ENCODE measurements at regions not wholly inside any gene's neighbourhood (a gene's known extent, or its start where the extent isn't known, plus 50 kb on each side); places are given as distances from the start of the nearest gene placed in this dataset.
A peak's percentile ranks its signal among the peaks of the same experiment; 100 is the strongest.

GRCh38 chr6:138663892-138664291, 109.7 kb upstream of the CCDC28A start:
- Mint-ChIP-seq H3K9me3 (ENCODE audit: low read depth) (no peaks in the 10 kb centered on the region), H3K36me3 (ENCODE audit: insufficient read depth) (no peaks in the 10 kb centered on the region), H3K4me3 (ENCODE audit: low read depth) (no peak overlapping the region), H3K27me3 (no peaks in the 10 kb centered on the region), H3K27ac (no peak overlapping the region), H3K4me1 (ENCODE audit: low read depth) (peaks cover 12% of the 10 kb centered on the region)
- no peak for TF ChIP-seq CTCF (IDR thresholded peaks at IDR 0.05; ENCODE audit: unreplicated experiment)
- DNase-seq (ENCODE audit: low spot score, unreplicated experiment) = no peak

GRCh38 chr6:138664745-138665144, 108.8 kb upstream of the CCDC28A start:
- H3K9me3 Mint-ChIP-seq (ENCODE audit: low read depth) = no peaks in the 10 kb centered on the region
- DNase-seq (ENCODE audit: low spot score, unreplicated experiment) = no peak
- H3K27ac Mint-ChIP-seq = no peak overlapping the region
- TF ChIP-seq CTCF (IDR thresholded peaks at IDR 0.05; ENCODE audit: unreplicated experiment) = no peak
- no peaks in the 10 kb centered on the region for H3K36me3 Mint-ChIP-seq (ENCODE audit: insufficient read depth)
- H3K4me1 Mint-ChIP-seq (ENCODE audit: low read depth) = peaks cover 12% of the 10 kb centered on the region
- H3K4me3 Mint-ChIP-seq (ENCODE audit: low read depth) = no peak overlapping the region
- H3K27me3 Mint-ChIP-seq = no peaks in the 10 kb centered on the region

GRCh38 chr6:138666636-138667035, 106.9 kb upstream of the CCDC28A start:
- no peak for DNase-seq (ENCODE audit: low spot score, unreplicated experiment)
- Mint-ChIP-seq H3K36me3 (ENCODE audit: insufficient read depth) (peaks cover 1% of the 10 kb centered on the region), H3K4me3 (ENCODE audit: low read depth) (no peak overlapping the region), H3K4me1 (ENCODE audit: low read depth) (peaks cover 12% of the 10 kb centered on the region), H3K9me3 (ENCODE audit: low read depth) (no peaks in the 10 kb centered on the region), H3K27me3 (no peaks in the 10 kb centered on the region), H3K27ac (no peak overlapping the region)
- TF ChIP-seq CTCF (IDR thresholded peaks at IDR 0.05; ENCODE audit: unreplicated experiment) = no peak

GRCh38 chr6:138667408-138667807, 106.2 kb upstream of the CCDC28A start:
- H3K4me1 Mint-ChIP-seq (ENCODE audit: low read depth) = peaks cover 12% of the 10 kb centered on the region
- H3K4me3 Mint-ChIP-seq (ENCODE audit: low read depth) = no peak overlapping the region
- no peak for TF ChIP-seq CTCF (IDR thresholded peaks at IDR 0.05; ENCODE audit: unreplicated experiment)
- no peaks in the 10 kb centered on the region for H3K9me3 Mint-ChIP-seq (ENCODE audit: low read depth)
- no peak for DNase-seq (ENCODE audit: low spot score, unreplicated experiment)
- peak overlapping the region; percentile 31 for H3K27ac Mint-ChIP-seq
- H3K27me3 Mint-ChIP-seq = no peaks in the 10 kb centered on the region
- peaks cover 1% of the 10 kb centered on the region for H3K36me3 Mint-ChIP-seq (ENCODE audit: insufficient read depth)

GRCh38 chr6:138671351-138671750, 102.2 kb upstream of the CCDC28A start:
- H3K4me1 Mint-ChIP-seq (ENCODE audit: low read depth) = peaks cover 6% of the 10 kb centered on the region
- TF ChIP-seq CTCF (IDR thresholded peaks at IDR 0.05; ENCODE audit: unreplicated experiment) = no peak
- H3K27me3 Mint-ChIP-seq = no peaks in the 10 kb centered on the region
- H3K27ac Mint-ChIP-seq = no peak overlapping the region
- no peak overlapping the region for H3K4me3 Mint-ChIP-seq (ENCODE audit: low read depth)
- DNase-seq (ENCODE audit: low spot score, unreplicated experiment) = no peak
- peaks cover 5% of the 10 kb centered on the region for H3K36me3 Mint-ChIP-seq (ENCODE audit: insufficient read depth)
- H3K9me3 Mint-ChIP-seq (ENCODE audit: low read depth) = no peaks in the 10 kb centered on the region
